GM06990 (cell line): ENCODE measurements at regions not wholly inside any gene's neighbourhood (a gene's known extent, or its start where the extent isn't known, plus 50 kb on each side); places are given as distances from the start of the nearest gene placed in this dataset.

Experiments used
- DNase-seq: peaks from one replicate; pipeline ENCODE4 v3.0.0-alpha.2; 2011; ENCODE audit not compliant: insufficient read length; ENCODE audit errors: extremely low read depth
- H3K27me3 ChIP-seq: replicated peaks from 2 replicates; pipeline ENCODE4 v1.6.0; 2011; ENCODE audit warnings: low read length; ENCODE audit not compliant: control insufficient read depth, insufficient read depth
- H3K36me3 ChIP-seq: 2 replicates; pipeline ENCODE4 v1.5.1; 2011; ENCODE audit warnings: low read length; ENCODE audit not compliant: control insufficient read depth, insufficient read depth
- H3K4me3 ChIP-seq: replicated peaks from 2 replicates; pipeline ENCODE4 v1.5.1; 2011; ENCODE audit warnings: low read depth, mild to moderate bottlenecking, control low read depth, low read length
- TF ChIP-seq, protein P1 (sequence below): IDR thresholded peaks from 2 replicates; pipeline ENCODE4 v1.5.1; 2011; ENCODE audit warnings: low read length, control low read depth, mild to moderate bottlenecking, inconsistent platforms; ENCODE audit not compliant: insufficient read depth, poor library complexity, severe bottlenecking

DNA sequence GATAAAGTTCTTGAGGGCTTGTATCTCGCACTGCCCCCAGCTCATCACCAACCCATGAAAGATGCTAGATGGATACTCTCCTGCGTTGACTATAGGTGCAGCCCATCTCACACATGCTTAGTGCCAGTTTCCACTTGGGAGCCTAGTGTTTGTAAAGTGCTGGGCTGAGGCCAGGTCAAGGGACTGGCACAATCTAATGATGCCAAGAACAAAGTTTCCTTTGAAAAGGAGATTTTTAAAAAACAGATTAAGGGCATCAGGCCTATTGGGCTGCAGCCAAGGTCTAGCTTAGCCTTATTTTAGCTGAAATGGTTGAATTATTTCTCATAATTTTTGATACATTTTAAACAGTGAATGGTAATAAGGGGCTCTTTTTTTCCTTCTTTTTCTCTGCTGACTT lies 259.0 kb downstream of the ADRA2A start:
- no peak for DNase-seq
- Histone ChIP-seq H3K4me3 (no peak overlapping the region), H3K36me3 (no peaks in the 10 kb centered on the region), H3K27me3 (no peaks in the 10 kb centered on the region; the same call in none of the 2 replicates)
- TF ChIP-seq, protein P1, sequence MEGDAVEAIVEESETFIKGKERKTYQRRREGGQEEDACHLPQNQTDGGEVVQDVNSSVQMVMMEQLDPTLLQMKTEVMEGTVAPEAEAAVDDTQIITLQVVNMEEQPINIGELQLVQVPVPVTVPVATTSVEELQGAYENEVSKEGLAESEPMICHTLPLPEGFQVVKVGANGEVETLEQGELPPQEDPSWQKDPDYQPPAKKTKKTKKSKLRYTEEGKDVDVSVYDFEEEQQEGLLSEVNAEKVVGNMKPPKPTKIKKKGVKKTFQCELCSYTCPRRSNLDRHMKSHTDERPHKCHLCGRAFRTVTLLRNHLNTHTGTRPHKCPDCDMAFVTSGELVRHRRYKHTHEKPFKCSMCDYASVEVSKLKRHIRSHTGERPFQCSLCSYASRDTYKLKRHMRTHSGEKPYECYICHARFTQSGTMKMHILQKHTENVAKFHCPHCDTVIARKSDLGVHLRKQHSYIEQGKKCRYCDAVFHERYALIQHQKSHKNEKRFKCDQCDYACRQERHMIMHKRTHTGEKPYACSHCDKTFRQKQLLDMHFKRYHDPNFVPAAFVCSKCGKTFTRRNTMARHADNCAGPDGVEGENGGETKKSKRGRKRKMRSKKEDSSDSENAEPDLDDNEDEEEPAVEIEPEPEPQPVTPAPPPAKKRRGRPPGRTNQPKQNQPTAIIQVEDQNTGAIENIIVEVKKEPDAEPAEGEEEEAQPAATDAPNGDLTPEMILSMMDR: no peak

GRCh38 chr10:111338035-111338434 lies 261.2 kb downstream of the ADRA2A start:
- DNase-seq: no peak
- Histone ChIP-seq H3K36me3 (no peaks in the 10 kb centered on the region), H3K4me3 (no peak overlapping the region), H3K27me3 (no peaks in the 10 kb centered on the region; the same call in none of the 2 replicates)
- TF ChIP-seq, protein P1: no peak

- DNase-seq: peak; percentile 34
- TF ChIP-seq, protein P1: no peak
- Histone ChIP-seq H3K27me3 (no peaks in the 10 kb centered on the region; the same call in none of the 2 replicates), H3K4me3 (no peak overlapping the region), H3K36me3 (no peaks in the 10 kb centered on the region)
These were observed 262.0 kb downstream of the ADRA2A start for GRCh38 chr10:111338805-111339204.

- no peaks in the 10 kb centered on the region for H3K36me3 ChIP-seq
- no peak for DNase-seq
- H3K27me3 ChIP-seq: no peaks in the 10 kb centered on the region
- no peak overlapping the region for H3K4me3 ChIP-seq
- TF ChIP-seq, protein P1: peak; percentile 63
These were observed 268.0 kb downstream of the ADRA2A start for GRCh38 chr10:111344804-111345203.

- Histone ChIP-seq H3K4me3 (no peak overlapping the region), H3K27me3 (no peaks in the 10 kb centered on the region), H3K36me3 (no peaks in the 10 kb centered on the region)
- TF ChIP-seq, protein P1: no peak
- no peak for DNase-seq
These were observed 270.7 kb downstream of the ADRA2A start for GRCh38 chr10:111347386-111348013.

DNA sequence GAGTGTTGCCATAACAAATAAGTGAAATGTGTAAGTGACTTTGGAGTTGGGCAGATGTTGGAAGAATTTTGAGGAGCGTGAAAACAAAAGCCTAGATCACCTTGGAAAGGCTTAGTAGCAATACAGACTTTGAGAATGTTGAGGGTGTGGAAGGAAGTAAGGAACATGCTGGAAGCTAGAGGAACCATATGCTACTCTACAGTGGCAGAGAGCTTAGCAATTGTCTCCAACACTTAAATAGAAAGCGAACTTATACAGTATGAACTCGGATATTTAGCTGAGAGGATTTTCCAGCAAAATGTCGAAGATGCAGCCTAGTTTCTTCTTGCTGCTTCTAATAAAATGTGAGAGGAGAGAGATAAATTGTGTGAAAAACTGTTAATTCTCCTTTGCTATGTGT lies 271.2 kb downstream of the ADRA2A start:
- DNase-seq: no peak
- TF ChIP-seq, protein P1: no peak
- H3K27me3 ChIP-seq: no peaks in the 10 kb centered on the region
- no peak overlapping the region for H3K4me3 ChIP-seq
- no peaks in the 10 kb centered on the region for H3K36me3 ChIP-seq
